ENCODE measurements at regions not wholly inside any gene's neighbourhood (a gene's known extent, or its start where the extent isn't known, plus 50 kb on each side); places are given as distances from the start of the nearest gene placed in this dataset.

DNA sequence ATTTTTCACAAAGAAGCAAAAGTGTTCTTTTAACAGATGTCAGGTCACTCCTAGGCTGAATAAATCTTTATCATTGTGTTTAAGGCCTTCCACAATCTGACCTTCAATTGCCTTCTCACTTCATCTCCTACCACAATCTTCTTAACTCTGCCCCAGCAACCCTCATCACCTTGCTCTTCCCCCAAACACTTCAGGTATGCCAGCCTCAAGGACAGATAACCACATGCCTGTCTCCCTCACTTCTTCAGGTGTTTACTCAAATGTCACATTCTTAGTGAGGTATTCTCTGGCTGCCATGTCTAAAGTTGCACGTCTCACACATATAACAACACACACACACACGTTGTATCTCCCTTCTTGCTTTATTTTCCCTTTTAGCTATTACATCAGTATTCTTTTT is 146.5 kb downstream of the ANKRD50 start:
- intact Hi-C loops (cut with DNase I): no loop called here
- WGBS, 2 donors: 47 to 90% methylated on average over 2 of the region's 2 CpGs
- DNase-seq: no peak
- TF ChIP-seq, protein P1, sequence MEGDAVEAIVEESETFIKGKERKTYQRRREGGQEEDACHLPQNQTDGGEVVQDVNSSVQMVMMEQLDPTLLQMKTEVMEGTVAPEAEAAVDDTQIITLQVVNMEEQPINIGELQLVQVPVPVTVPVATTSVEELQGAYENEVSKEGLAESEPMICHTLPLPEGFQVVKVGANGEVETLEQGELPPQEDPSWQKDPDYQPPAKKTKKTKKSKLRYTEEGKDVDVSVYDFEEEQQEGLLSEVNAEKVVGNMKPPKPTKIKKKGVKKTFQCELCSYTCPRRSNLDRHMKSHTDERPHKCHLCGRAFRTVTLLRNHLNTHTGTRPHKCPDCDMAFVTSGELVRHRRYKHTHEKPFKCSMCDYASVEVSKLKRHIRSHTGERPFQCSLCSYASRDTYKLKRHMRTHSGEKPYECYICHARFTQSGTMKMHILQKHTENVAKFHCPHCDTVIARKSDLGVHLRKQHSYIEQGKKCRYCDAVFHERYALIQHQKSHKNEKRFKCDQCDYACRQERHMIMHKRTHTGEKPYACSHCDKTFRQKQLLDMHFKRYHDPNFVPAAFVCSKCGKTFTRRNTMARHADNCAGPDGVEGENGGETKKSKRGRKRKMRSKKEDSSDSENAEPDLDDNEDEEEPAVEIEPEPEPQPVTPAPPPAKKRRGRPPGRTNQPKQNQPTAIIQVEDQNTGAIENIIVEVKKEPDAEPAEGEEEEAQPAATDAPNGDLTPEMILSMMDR (IDR thresholded peaks at IDR 0.05): no peak
- no peak for TF ChIP-seq POLR2A (IDR thresholded peaks at IDR 0.05)
- no peaks in the 10 kb centered on the region for H3K9me3 ChIP-seq
- no peak overlapping the region for H3K4me3 ChIP-seq
- no peaks in the 10 kb centered on the region for H3K36me3 ChIP-seq
- H3K4me1 ChIP-seq: no peaks in the 10 kb centered on the region
- no peaks in the 10 kb centered on the region for H3K27me3 ChIP-seq
- no peak overlapping the region for H3K27ac ChIP-seq

DNA sequence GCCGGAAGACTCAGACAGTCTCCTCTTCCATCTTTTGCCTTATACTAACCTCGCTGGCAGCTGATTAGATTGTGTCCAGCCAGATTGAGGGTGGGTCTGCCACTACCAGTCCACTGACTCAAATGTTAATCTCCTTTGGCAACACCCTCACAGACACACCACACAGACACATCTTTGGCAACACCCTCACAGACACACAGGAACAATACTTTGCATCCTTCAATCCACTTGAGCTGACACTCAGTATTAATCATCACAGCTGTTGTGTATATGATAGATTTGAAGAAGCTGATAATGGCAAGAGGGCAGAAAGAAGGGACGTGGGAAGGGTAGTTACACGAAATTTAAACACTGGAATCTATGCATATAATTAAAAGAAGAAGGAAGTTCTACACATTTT is 139.5 kb downstream of the ANKRD50 start:
- DNase-seq: no peak
- H3K27me3 ChIP-seq: no peaks in the 10 kb centered on the region
- no peaks in the 10 kb centered on the region for H3K4me1 ChIP-seq
- H3K36me3 ChIP-seq: no peaks in the 10 kb centered on the region
- intact Hi-C loops (cut with DNase I): no loop called here
- TF ChIP-seq, protein P1 (IDR thresholded peaks at IDR 0.05): no peak
- TF ChIP-seq POLR2A (IDR thresholded peaks at IDR 0.05): no peak
- no peak overlapping the region for H3K4me3 ChIP-seq
- H3K9me3 ChIP-seq: peaks cover 0 to 6% (median 0%) of the 10 kb centered on the region in 3 donors
- 71 to 73% methylated on average over 4 of the region's 4 CpGs for WGBS, 2 donors
- H3K27ac ChIP-seq: no peak overlapping the region

DNA sequence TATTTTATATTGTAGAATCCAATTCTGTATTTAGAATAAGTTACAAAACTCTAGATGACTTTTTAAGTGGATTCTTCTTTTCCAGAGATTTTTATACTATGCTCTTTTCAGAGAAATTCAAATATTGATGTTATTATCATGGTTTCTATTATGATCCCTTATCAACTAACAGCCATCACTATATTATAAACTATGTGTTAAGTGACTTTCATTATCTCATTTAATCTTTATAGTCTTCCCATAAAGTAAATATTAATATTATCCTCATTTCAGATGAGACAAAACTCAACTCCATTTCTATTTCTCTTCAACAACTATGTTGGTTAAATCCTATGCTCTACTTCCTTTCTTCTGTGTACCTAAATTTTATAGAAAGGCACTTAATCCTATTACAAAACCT is 132.6 kb downstream of the ANKRD50 start:
- Histone ChIP-seq H3K36me3 (no peaks in the 10 kb centered on the region), H3K27ac (no peak overlapping the region), H3K9me3 (peaks cover 0 to 10% (median 0%) of the 10 kb centered on the region in 3 donors), H3K4me1 (no peaks in the 10 kb centered on the region), H3K27me3 (no peaks in the 10 kb centered on the region), H3K4me3 (no peak overlapping the region)
- no peak for TF ChIP-seq POLR2A (IDR thresholded peaks at IDR 0.05)
- TF ChIP-seq, protein P1 (IDR thresholded peaks at IDR 0.05): no peak
- DNase-seq: no peak
- intact Hi-C loops (cut with DNase I): no loop called here

DNA sequence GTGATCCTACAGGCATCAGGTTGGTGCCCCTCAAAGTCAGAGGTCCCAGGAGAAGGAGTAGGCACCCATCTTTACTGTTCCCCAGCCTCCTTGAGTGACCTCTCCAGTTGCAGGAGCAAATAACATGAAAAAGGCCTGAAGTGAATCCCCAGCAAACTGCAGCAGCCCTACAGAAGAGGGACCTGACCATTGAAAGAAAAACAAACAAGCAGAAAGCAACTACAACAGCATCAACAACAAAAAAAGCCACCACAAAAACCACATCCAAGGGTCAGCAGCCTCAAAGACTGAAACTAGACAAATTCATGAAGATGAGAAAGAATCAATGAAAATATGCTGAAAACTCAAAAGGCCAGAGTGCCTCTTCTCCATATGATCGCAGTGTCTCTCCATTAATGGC is 128.7 kb downstream of the ANKRD50 start:
- intact Hi-C loops (cut with DNase I): no loop called here
- TF ChIP-seq, protein P1 (IDR thresholded peaks at IDR 0.05): no peak
- no peak for TF ChIP-seq POLR2A (IDR thresholded peaks at IDR 0.05)
- Histone ChIP-seq H3K27me3 (no peaks in the 10 kb centered on the region), H3K4me1 (no peaks in the 10 kb centered on the region), H3K27ac (no peak overlapping the region), H3K4me3 (no peak overlapping the region), H3K9me3 (no peaks in the 10 kb centered on the region), H3K36me3 (no peaks in the 10 kb centered on the region)
- WGBS, 2 donors: 83 to 91% methylated on average over 1 of the region's 1 CpG
- DNase-seq: no peak

DNA sequence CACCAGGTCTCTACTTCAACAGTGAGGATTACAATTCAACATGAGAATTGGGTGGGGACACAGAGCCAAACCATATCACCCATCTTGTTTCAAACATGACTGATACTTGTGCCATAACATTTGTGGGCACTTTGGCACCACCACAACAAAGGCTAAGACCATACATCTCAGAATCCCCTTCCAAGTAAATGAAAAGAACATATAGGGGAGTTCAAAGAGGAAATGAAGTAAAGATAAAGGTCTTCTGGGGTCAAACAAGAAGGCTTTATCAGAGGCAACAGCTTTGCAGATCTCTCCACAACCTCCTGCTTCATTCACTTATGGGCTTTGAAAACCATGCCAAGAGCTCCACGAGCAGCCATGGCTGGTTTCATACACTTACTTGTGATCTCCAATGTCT is 122.7 kb downstream of the ANKRD50 start:
- DNase-seq: no peak
- Histone ChIP-seq H3K4me3 (no peak overlapping the region), H3K27me3 (no peaks in the 10 kb centered on the region), H3K4me1 (no peaks in the 10 kb centered on the region), H3K27ac (no peak overlapping the region), H3K36me3 (no peaks in the 10 kb centered on the region), H3K9me3 (no peaks in the 10 kb centered on the region)
- no peak for TF ChIP-seq POLR2A (IDR thresholded peaks at IDR 0.05)
- TF ChIP-seq, protein P1 (IDR thresholded peaks at IDR 0.05): no peak
- intact Hi-C loops (cut with DNase I): no loop called here
- WGBS, 2 donors: 67 to 87% methylated on average over 1 of the region's 1 CpG

Measured in esophagus squamous epithelium (tissue), 5 donors.